ENCODE measurements at regions not wholly inside any gene's neighbourhood (a gene's known extent, or its start where the extent isn't known, plus 50 kb on each side); places are given as distances from the start of the nearest gene placed in this dataset.

DNA sequence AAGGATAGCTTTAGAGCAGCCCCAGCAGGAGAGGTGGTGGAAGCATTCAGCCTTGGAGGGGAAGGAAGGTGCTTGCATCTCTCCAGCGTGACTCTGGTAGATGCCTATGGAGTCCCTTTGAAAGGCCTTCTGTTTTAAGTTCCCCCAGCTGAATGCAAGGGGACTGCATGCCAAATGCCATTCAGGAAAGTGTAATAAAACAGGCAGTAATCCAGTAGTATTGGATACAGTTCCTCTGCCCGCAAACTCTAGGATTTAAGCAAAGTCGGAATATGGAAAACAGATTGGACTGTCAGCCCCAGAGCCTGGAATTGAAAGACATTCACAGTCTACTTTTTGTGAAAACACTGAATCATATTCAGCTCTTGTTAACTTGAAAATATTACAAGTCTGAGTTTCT, 125.2 kb upstream of the GAREM1 start (continued):
- TF ChIP-seq AFF4 (CRISPR knock-in tag; IDR thresholded peaks at IDR 0.05; ENCODE audit: borderline replicate concordance) (no peak), TEAD4 (CRISPR knock-in tag; IDR thresholded peaks at IDR 0.05) (no peak), CTCF (IDR thresholded peaks at IDR 0.05) (no peak), IRF2 (CRISPR knock-in tag; IDR thresholded peaks at IDR 0.05; ENCODE audit: borderline replicate concordance, low read depth) (no peak), ERG (CRISPR knock-in tag; IDR thresholded peaks at IDR 0.05) (no peak), JUN (CRISPR knock-in tag; IDR thresholded peaks at IDR 0.05) (no peak)

GRCh38 chr18:32588191-32588590, 117.5 kb upstream of the GAREM1 start:
- Mint-ChIP-seq H3K4me1 (peaks cover 15% of the 10 kb centered on the region), H3K27me3 (ENCODE audit: low read depth) (no peaks in the 10 kb centered on the region; the same call in 1 of the 2 replicates), H3K27ac (no peak overlapping the region), H3K9me3 (peaks cover 19% of the 10 kb centered on the region), H3K36me3 (peaks cover 4% of the 10 kb centered on the region; the same call in 1 of the 2 replicates), H3K4me3 (no peak overlapping the region)
- DNase-seq (ENCODE audit: low spot score): no peak
- CTCF ChIA-PET: no interaction called here
- ATAC-seq: no peak
- POLR2A ChIA-PET: no interaction called here
- no peak for TF ChIP-seq AFF4 (CRISPR knock-in tag; IDR thresholded peaks at IDR 0.05; ENCODE audit: borderline replicate concordance)
- TF ChIP-seq, protein P1, sequence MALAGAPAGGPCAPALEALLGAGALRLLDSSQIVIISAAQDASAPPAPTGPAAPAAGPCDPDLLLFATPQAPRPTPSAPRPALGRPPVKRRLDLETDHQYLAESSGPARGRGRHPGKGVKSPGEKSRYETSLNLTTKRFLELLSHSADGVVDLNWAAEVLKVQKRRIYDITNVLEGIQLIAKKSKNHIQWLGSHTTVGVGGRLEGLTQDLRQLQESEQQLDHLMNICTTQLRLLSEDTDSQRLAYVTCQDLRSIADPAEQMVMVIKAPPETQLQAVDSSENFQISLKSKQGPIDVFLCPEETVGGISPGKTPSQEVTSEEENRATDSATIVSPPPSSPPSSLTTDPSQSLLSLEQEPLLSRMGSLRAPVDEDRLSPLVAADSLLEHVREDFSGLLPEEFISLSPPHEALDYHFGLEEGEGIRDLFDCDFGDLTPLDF (CRISPR knock-in tag; IDR thresholded peaks at IDR 0.05): no peak
- no peak for TF ChIP-seq SMAD4 (CRISPR knock-in tag; IDR thresholded peaks at IDR 0.05)
- TF ChIP-seq RELA (CRISPR knock-in tag; IDR thresholded peaks at IDR 0.05; ENCODE audit: borderline replicate concordance): no peak
- TF ChIP-seq, protein P2, sequence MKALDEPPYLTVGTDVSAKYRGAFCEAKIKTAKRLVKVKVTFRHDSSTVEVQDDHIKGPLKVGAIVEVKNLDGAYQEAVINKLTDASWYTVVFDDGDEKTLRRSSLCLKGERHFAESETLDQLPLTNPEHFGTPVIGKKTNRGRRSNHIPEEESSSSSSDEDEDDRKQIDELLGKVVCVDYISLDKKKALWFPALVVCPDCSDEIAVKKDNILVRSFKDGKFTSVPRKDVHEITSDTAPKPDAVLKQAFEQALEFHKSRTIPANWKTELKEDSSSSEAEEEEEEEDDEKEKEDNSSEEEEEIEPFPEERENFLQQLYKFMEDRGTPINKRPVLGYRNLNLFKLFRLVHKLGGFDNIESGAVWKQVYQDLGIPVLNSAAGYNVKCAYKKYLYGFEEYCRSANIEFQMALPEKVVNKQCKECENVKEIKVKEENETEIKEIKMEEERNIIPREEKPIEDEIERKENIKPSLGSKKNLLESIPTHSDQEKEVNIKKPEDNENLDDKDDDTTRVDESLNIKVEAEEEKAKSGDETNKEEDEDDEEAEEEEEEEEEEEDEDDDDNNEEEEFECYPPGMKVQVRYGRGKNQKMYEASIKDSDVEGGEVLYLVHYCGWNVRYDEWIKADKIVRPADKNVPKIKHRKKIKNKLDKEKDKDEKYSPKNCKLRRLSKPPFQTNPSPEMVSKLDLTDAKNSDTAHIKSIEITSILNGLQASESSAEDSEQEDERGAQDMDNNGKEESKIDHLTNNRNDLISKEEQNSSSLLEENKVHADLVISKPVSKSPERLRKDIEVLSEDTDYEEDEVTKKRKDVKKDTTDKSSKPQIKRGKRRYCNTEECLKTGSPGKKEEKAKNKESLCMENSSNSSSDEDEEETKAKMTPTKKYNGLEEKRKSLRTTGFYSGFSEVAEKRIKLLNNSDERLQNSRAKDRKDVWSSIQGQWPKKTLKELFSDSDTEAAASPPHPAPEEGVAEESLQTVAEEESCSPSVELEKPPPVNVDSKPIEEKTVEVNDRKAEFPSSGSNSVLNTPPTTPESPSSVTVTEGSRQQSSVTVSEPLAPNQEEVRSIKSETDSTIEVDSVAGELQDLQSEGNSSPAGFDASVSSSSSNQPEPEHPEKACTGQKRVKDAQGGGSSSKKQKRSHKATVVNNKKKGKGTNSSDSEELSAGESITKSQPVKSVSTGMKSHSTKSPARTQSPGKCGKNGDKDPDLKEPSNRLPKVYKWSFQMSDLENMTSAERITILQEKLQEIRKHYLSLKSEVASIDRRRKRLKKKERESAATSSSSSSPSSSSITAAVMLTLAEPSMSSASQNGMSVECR (CRISPR knock-in tag; IDR thresholded peaks at IDR 0.05; ENCODE audit: borderline replicate concordance): no peak
- no peak for TF ChIP-seq PRRX2 (CRISPR knock-in tag; IDR thresholded peaks at IDR 0.05)
- no peak for TF ChIP-seq TEAD4 (CRISPR knock-in tag; IDR thresholded peaks at IDR 0.05)
- no peak for TF ChIP-seq MLX (CRISPR knock-in tag; IDR thresholded peaks at IDR 0.05)
- TF ChIP-seq, protein P3, sequence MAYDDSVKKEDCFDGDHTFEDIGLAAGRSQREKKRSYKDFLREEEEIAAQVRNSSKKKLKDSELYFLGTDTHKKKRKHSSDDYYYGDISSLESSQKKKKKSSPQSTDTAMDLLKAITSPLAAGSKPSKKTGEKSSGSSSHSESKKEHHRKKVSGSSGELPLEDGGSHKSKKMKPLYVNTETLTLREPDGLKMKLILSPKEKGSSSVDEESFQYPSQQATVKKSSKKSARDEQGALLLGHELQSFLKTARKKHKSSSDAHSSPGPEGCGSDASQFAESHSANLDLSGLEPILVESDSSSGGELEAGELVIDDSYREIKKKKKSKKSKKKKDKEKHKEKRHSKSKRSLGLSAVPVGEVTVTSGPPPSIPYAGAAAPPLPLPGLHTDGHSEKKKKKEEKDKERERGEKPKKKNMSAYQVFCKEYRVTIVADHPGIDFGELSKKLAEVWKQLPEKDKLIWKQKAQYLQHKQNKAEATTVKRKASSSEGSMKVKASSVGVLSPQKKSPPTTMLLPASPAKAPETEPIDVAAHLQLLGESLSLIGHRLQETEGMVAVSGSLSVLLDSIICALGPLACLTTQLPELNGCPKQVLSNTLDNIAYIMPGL (CRISPR knock-in tag; IDR thresholded peaks at IDR 0.05): no peak
- TF ChIP-seq CTCF (IDR thresholded peaks at IDR 0.05): no peak

Measured in WTC11 (cell line).